ENCODE measurements at regions not wholly inside any gene's neighbourhood (a gene's known extent, or its start where the extent isn't known, plus 50 kb on each side); places are given as distances from the start of the nearest gene placed in this dataset.

GRCh38 chr15:62559381-62559733 lies 394.3 kb upstream of the C2CD4B start:
- Histone ChIP-seq H3K4me1 (ENCODE audit: control insufficient read depth in 4 of 4, insufficient read depth in 4 of 4, low read length in 3 of 4) (no peaks in the 10 kb centered on the region), H3K9me3 (ENCODE audit: control insufficient read depth in 4 of 4, low read length in 3 of 4) (no peaks in the 10 kb centered on the region), H3K36me3 (ENCODE audit: control insufficient read depth in 4 of 4, insufficient read depth in 3 of 4, low read depth in 1 of 4, low read length in 3 of 4) (no peaks in the 10 kb centered on the region), H3K27ac (ENCODE audit: low read depth in 1 of 2, low read length in 2 of 2) (no peak overlapping the region), H3K9ac (ENCODE audit: low read depth in 1 of 2, low read length in 2 of 2) (no peak overlapping the region), H3K4me3 (ENCODE audit: low read depth in 1 of 3, low read length in 3 of 3) (no peak overlapping the region), H3K27me3 (ENCODE audit: control insufficient read depth in 4 of 4, insufficient read depth in 4 of 4, low read length in 3 of 4) (peaks cover 0 to 5% (median 0%) of the 10 kb centered on the region in 4 donors)
- 89% methylated on average over 1 of the region's 1 CpG for WGBS
- TF ChIP-seq CTCF (IDR thresholded peaks at IDR 0.05; ENCODE audit: low read depth, low read length, missing input control) (no peak), ATF3 (IDR thresholded peaks at IDR 0.05) (no peak), HNF4G (IDR thresholded peaks at IDR 0.05) (no peak), HNF4A (conservative IDR thresholded peaks at IDR 0.05) (no peak), FOXA2 (IDR thresholded peaks at IDR 0.05) (no peak), TAF1 (conservative IDR thresholded peaks at IDR 0.05) (no peak), JUND (IDR thresholded peaks at IDR 0.05) (no peak), RAD21 (IDR thresholded peaks at IDR 0.05) (no peak), EGR1 (IDR thresholded peaks at IDR 0.05; ENCODE audit: low read depth in 2 of 2) (no peak), RXRA (IDR thresholded peaks at IDR 0.05) (no peak), YY1 (IDR thresholded peaks at IDR 0.05) (no peak), NR2F2 (IDR thresholded peaks at IDR 0.05) (no peak), GABPA (IDR thresholded peaks at IDR 0.05 in 1 of 2, conservative IDR thresholded peaks at IDR 0.05 in 1 of 2) (no peak), FOXA1 (IDR thresholded peaks at IDR 0.05) (no peak)
- TF ChIP-seq, protein P1, sequence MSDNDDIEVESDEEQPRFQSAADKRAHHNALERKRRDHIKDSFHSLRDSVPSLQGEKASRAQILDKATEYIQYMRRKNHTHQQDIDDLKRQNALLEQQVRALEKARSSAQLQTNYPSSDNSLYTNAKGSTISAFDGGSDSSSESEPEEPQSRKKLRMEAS (IDR thresholded peaks at IDR 0.05) = no peak
- TF ChIP-seq, protein P2, sequence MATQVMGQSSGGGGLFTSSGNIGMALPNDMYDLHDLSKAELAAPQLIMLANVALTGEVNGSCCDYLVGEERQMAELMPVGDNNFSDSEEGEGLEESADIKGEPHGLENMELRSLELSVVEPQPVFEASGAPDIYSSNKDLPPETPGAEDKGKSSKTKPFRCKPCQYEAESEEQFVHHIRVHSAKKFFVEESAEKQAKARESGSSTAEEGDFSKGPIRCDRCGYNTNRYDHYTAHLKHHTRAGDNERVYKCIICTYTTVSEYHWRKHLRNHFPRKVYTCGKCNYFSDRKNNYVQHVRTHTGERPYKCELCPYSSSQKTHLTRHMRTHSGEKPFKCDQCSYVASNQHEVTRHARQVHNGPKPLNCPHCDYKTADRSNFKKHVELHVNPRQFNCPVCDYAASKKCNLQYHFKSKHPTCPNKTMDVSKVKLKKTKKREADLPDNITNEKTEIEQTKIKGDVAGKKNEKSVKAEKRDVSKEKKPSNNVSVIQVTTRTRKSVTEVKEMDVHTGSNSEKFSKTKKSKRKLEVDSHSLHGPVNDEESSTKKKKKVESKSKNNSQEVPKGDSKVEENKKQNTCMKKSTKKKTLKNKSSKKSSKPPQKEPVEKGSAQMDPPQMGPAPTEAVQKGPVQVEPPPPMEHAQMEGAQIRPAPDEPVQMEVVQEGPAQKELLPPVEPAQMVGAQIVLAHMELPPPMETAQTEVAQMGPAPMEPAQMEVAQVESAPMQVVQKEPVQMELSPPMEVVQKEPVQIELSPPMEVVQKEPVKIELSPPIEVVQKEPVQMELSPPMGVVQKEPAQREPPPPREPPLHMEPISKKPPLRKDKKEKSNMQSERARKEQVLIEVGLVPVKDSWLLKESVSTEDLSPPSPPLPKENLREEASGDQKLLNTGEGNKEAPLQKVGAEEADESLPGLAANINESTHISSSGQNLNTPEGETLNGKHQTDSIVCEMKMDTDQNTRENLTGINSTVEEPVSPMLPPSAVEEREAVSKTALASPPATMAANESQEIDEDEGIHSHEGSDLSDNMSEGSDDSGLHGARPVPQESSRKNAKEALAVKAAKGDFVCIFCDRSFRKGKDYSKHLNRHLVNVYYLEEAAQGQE (IDR thresholded peaks at IDR 0.05) = no peak
- TF ChIP-seq, protein P3, sequence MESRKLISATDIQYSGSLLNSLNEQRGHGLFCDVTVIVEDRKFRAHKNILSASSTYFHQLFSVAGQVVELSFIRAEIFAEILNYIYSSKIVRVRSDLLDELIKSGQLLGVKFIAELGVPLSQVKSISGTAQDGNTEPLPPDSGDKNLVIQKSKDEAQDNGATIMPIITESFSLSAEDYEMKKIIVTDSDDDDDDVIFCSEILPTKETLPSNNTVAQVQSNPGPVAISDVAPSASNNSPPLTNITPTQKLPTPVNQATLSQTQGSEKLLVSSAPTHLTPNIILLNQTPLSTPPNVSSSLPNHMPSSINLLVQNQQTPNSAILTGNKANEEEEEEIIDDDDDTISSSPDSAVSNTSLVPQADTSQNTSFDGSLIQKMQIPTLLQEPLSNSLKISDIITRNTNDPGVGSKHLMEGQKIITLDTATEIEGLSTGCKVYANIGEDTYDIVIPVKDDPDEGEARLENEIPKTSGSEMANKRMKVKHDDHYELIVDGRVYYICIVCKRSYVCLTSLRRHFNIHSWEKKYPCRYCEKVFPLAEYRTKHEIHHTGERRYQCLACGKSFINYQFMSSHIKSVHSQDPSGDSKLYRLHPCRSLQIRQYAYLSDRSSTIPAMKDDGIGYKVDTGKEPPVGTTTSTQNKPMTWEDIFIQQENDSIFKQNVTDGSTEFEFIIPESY (IDR thresholded peaks at IDR 0.05) = no peak
- DNase-seq (ENCODE audit: low spot score) = no peak

DNA sequence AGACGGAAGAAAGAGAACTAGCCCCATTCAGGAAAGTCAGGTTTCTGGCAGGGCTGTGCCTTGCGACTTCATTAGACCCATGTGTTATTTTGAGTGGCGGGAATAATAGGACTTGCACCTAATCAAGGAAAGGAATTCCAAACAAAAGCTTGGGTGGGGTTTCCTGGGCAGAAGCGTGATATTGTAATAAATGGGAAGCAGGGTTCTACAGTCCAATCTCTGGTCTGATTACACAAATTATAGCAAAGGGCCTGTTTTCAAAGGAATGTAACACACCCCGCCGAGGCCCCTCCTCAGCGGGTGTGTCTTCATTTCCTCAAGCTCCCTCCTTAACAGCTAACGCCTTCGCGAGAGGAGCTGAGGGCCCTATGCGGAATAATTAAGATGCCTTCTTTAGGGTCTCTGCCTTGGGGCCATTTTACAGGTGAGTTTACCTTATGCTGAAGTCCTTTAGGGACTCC lies 396.0 kb upstream of the C2CD4B start:
- Histone ChIP-seq H3K36me3 (ENCODE audit: control insufficient read depth in 4 of 4, insufficient read depth in 3 of 4, low read depth in 1 of 4, low read length in 3 of 4) (no peaks in the 10 kb centered on the region), H3K4me3 (ENCODE audit: low read depth in 1 of 3, low read length in 3 of 3) (no peak overlapping the region), H3K4me1 (ENCODE audit: control insufficient read depth in 4 of 4, insufficient read depth in 4 of 4, low read length in 3 of 4) (no peaks in the 10 kb centered on the region), H3K27me3 (ENCODE audit: control insufficient read depth in 4 of 4, insufficient read depth in 4 of 4, low read length in 3 of 4) (peaks cover 0 to 12% (median 2%) of the 10 kb centered on the region in 4 donors), H3K27ac (ENCODE audit: low read depth in 1 of 2, low read length in 2 of 2) (no peak overlapping the region), H3K9ac (ENCODE audit: low read depth in 1 of 2, low read length in 2 of 2) (no peak overlapping the region), H3K9me3 (ENCODE audit: control insufficient read depth in 4 of 4, low read length in 3 of 4) (no peaks in the 10 kb centered on the region)
- TF ChIP-seq, protein P1 (IDR thresholded peaks at IDR 0.05) = no peak
- TF ChIP-seq FOXA1 (IDR thresholded peaks at IDR 0.05) = no peak
- 81% methylated on average over 11 of the region's 11 CpGs for WGBS
- no peak for DNase-seq (ENCODE audit: low spot score)

All from liver (tissue), 8 donors.